Stimulated activated naive CD8-positive, alpha-beta T cell treated with anti-CD3 and anti-CD28 coated beads, Interleukin-15, Interleukin-2, amounts not matched to agents 100 ng/mL and 50 ng/mL, for 24 hours (primary cell): ENCODE measurements at regions not wholly inside any gene's neighbourhood (a gene's known extent, or its start where the extent isn't known, plus 50 kb on each side); places are given as distances from the start of the nearest gene placed in this dataset.

Experiments used
- H3K27ac Mint-ChIP-seq: one replicate; pipeline ENCODE4 v1.8.0; 2021; ENCODE audit warnings: mild to moderate bottlenecking, mixed read lengths
- H3K27me3 Mint-ChIP-seq: one replicate; pipeline ENCODE4 v1.8.0; 2021; ENCODE audit warnings: mixed read lengths
- H3K36me3 Mint-ChIP-seq: one replicate; pipeline ENCODE4 v1.8.0; 2021; ENCODE audit warnings: low read depth, mixed read lengths
- H3K4me1 Mint-ChIP-seq: one replicate; pipeline ENCODE4 v1.8.0; 2021; ENCODE audit warnings: low read depth, mixed read lengths
- H3K4me3 Mint-ChIP-seq: one replicate; pipeline ENCODE4 v1.8.0; 2021; ENCODE audit warnings: mild to moderate bottlenecking, mixed read lengths
- H3K9me3 Mint-ChIP-seq: one replicate; pipeline ENCODE4 v1.8.0; 2021; ENCODE audit warnings: mixed read lengths

DNA sequence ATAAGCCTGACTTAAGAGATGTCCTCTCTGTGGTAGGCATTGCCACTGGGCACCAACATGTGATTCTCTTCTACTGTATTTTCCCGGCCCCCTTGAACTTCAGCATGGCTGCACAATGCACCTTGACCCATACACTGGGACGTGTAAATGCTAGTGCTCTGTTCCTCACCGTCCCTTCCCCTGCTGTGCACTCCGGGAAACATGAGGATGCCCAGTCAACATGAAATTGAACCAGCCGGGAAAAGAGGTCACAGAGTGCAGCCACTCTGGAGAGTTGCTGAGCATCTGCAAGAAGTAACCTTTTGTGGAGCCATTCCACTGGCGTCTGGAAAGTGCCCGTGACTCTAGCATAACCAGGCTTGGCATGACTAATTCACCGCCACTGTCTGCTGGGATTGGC lies 646.7 kb downstream of the NPHP4 start:
- Mint-ChIP-seq H3K27me3 (no peaks in the 10 kb centered on the region), H3K27ac (no peak overlapping the region), H3K4me1 (peaks cover 6% of the 10 kb centered on the region)

DNA sequence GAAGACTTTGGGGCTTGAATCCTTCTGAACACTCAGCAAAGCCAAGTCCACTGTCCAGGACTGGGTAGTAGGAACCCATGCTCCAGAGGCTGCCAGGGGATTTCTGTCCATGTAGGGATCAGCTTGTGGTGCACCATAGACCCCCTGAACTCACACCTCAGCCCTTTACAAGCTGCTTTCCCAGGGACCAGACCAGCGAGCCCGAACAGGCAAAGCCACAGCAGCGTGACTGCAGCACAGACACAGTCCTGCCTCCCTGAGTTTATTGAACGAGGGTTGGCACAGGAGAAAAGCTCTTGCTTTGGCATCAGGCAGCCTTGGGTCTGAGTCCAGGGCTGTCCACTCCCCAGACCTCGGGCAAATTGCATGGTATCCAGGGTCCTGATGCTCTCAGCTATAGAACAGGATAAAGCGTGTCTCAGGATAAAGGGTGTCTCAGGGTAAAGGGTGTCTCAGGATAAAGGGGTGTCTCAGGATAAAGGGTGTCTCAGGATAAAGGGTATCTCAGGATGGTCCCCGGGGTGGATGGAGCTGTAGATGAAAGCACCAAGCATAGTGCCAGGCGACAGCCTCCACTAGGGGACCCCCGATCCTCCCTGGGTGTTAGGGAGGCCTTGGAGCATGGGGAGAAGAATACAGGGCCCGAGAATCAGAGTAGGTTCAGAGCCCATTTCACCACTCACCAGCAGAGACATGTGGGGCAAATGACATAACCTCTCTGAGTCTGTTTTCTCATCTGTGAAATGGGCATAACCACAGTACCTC lies 648.8 kb downstream of the NPHP4 start:
- H3K4me1 Mint-ChIP-seq = no peaks in the 10 kb centered on the region
- H3K27ac Mint-ChIP-seq = no peak overlapping the region
- no peaks in the 10 kb centered on the region for H3K27me3 Mint-ChIP-seq
- no peaks in the 10 kb centered on the region for H3K9me3 Mint-ChIP-seq
- no peaks in the 10 kb centered on the region for H3K36me3 Mint-ChIP-seq
- H3K4me3 Mint-ChIP-seq = no peak overlapping the region

More for the DNA sequence above, 646.7 kb downstream of the NPHP4 start:
- H3K36me3 Mint-ChIP-seq = no peaks in the 10 kb centered on the region
- H3K4me3 Mint-ChIP-seq = no peak overlapping the region
- H3K9me3 Mint-ChIP-seq = no peaks in the 10 kb centered on the region

DNA sequence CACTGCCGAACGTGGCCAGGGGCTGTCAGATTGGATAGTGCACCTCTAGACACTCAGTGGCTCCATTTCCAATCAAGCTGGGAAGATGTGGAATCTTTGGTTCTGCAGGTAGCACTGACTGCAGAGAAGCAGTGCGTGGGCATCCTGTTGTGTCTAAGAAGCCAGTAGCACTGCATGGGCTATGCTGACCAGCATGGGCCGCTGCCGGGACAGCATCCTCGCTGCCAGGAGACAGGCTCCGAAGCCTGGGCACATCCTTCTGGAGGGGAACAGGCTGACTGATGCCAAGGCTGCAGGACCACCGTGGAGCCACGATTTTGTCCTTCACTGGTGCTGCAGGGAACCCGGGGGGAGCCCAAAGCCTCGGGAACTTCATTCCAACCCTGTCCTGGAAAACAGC lies 649.4 kb downstream of the NPHP4 start:
- no peaks in the 10 kb centered on the region for H3K9me3 Mint-ChIP-seq
- H3K27me3 Mint-ChIP-seq = no peaks in the 10 kb centered on the region
- no peak overlapping the region for H3K27ac Mint-ChIP-seq
- no peak overlapping the region for H3K4me3 Mint-ChIP-seq
- H3K4me1 Mint-ChIP-seq = peaks cover 5% of the 10 kb centered on the region
- H3K36me3 Mint-ChIP-seq = no peaks in the 10 kb centered on the region

- H3K27me3 Mint-ChIP-seq = no peaks in the 10 kb centered on the region
- H3K4me3 Mint-ChIP-seq = no peak overlapping the region
- no peaks in the 10 kb centered on the region for H3K36me3 Mint-ChIP-seq
- peaks cover 12% of the 10 kb centered on the region for H3K4me1 Mint-ChIP-seq
- no peak overlapping the region for H3K27ac Mint-ChIP-seq
- H3K9me3 Mint-ChIP-seq = no peaks in the 10 kb centered on the region
Observed at GRCh38 chr1:5342172-5342571, 650.1 kb downstream of the NPHP4 start.

DNA sequence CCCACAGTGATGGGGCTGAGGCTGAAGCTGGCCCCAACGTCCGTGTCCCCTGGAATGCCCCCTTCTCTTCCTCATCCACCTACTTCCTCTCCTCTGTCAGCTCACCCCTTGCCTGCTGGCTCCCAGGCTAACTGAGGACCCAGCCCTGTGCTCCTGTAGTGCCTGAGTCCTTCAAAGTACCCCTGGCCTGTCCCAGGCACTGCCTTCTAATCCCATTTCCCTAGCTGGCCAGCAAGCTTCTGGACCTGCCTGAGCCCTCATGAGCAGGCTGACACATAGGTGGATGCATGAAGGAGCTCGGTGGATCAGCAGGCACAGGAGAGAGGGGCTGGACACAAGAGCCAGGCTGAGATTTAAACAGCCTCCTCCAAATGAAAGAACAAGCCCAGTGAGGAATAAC lies 650.8 kb downstream of the NPHP4 start:
- H3K27ac Mint-ChIP-seq = no peak overlapping the region

DNA sequence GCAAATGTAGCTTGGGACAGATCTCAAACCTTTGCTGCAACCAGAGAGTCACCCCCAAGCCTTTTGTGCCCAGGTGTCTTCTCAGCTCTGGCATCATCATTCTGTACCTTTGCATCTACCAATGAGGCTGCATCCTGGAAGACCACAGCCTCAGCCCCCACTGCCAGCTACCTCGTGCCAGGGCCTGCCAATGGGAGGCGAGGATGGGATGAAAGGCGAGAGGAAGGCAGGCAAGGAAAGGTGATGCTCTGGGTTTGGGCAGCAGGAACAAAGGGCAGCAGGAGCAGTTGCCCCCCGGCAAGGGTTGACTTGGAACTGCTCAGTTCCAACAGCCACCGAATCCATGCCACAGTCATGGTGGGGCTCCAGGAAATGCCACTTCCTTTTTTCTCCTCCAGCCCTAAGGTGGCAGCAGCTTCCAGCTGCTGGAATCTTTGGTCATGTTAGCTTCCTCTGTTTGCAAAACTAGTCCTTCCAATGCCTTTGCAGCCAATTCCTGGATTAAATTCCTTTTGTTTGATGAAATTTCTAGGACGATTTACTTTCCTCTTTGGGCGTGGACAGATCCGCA lies 651.6 kb downstream of the NPHP4 start:
- Mint-ChIP-seq H3K9me3 (no peaks in the 10 kb centered on the region), H3K4me3 (no peak overlapping the region), H3K4me1 (peaks cover 12% of the 10 kb centered on the region), H3K36me3 (no peaks in the 10 kb centered on the region), H3K27ac (no peak overlapping the region), H3K27me3 (no peaks in the 10 kb centered on the region)

More for the DNA sequence above, 650.8 kb downstream of the NPHP4 start:
- H3K4me1 Mint-ChIP-seq = peaks cover 12% of the 10 kb centered on the region
- H3K36me3 Mint-ChIP-seq = no peaks in the 10 kb centered on the region
- no peak overlapping the region for H3K4me3 Mint-ChIP-seq
- no peaks in the 10 kb centered on the region for H3K9me3 Mint-ChIP-seq
- H3K27me3 Mint-ChIP-seq = no peaks in the 10 kb centered on the region

DNA sequence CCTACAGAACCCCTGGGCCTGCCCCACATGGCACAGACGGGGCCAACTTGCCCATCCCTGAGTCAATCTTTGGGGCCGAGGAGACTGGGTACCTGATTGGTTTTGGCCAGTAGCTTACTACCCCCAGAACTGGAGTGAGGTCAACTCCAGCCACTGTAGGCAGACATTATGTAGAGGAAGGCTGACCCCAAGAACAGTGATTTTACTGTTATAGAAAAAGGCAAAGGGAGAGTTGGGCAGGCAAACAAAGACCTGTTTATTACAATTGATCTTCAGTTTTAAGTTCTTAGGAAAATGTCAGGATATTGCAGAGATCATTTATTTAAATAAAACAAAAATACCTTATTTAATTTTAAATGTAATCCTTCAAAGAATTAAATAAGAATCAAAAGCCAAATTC lies 653.8 kb downstream of the NPHP4 start:
- H3K27ac Mint-ChIP-seq = no peak overlapping the region
- peaks cover 7% of the 10 kb centered on the region for H3K9me3 Mint-ChIP-seq
- H3K27me3 Mint-ChIP-seq = no peaks in the 10 kb centered on the region
- H3K4me3 Mint-ChIP-seq = no peak overlapping the region
- H3K36me3 Mint-ChIP-seq = no peaks in the 10 kb centered on the region
- peaks cover 12% of the 10 kb centered on the region for H3K4me1 Mint-ChIP-seq

DNA sequence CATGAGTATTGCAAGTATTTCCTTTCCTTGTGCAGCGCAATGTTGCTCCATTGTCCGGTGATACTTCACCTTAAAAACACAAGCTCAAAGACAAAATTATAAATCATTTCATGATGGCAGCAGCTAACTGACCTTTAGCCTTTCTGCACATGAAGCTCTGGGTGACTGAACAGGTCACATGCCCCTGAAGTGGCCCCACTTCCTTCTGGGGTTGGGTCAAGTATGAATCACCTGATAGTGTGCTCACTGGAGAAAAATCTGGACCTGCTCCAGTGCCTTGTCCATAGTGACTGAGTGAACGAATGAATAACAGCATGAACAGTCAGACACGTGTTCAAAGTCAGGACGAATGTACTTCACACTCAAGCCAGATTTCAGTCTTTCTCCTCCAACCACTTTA lies 658.9 kb downstream of the NPHP4 start:
- Mint-ChIP-seq H3K27me3 (no peaks in the 10 kb centered on the region), H3K9me3 (peaks cover 18% of the 10 kb centered on the region), H3K27ac (no peak overlapping the region), H3K4me1 (peaks cover 39% of the 10 kb centered on the region), H3K4me3 (no peak overlapping the region), H3K36me3 (peaks cover 2% of the 10 kb centered on the region)

DNA sequence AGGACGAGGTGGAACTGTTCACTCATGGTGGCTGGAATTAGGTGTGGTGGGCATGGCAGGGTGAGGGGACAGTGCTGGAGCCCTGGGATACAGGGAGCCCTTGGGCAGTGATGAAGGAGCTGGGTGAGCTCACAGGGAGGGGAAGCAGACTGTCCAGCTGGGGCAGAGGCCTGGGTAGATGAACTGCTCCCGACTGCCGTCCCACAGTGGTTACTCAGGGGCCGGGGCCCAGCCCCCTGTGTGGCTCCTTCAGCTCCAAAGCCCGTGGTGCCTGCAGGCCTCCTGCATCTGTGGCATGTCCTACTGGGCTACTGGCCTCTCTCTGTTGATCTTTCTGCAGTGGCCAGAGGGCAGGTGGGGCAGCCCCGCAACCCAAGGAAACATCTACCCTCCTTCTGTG lies 661.1 kb downstream of the NPHP4 start:
- peaks cover 39% of the 10 kb centered on the region for H3K9me3 Mint-ChIP-seq
- no peak overlapping the region for H3K4me3 Mint-ChIP-seq
- H3K4me1 Mint-ChIP-seq = peaks cover 29% of the 10 kb centered on the region
- no peak overlapping the region for H3K27ac Mint-ChIP-seq
- H3K36me3 Mint-ChIP-seq = peaks cover 18% of the 10 kb centered on the region
- H3K27me3 Mint-ChIP-seq = no peaks in the 10 kb centered on the region

- no peaks in the 10 kb centered on the region for H3K27me3 Mint-ChIP-seq
- peaks cover 29% of the 10 kb centered on the region for H3K4me1 Mint-ChIP-seq
- H3K27ac Mint-ChIP-seq = peak overlapping the region; percentile 89
- H3K4me3 Mint-ChIP-seq = no peak overlapping the region
- H3K9me3 Mint-ChIP-seq = peaks cover 36% of the 10 kb centered on the region
- peaks cover 18% of the 10 kb centered on the region for H3K36me3 Mint-ChIP-seq
Observed at GRCh38 chr1:5329068-5329739, 663.0 kb downstream of the NPHP4 start.

GRCh38 chr1:5324883-5325282 lies 667.3 kb downstream of the NPHP4 start:
- no peak overlapping the region for H3K27ac Mint-ChIP-seq
- no peaks in the 10 kb centered on the region for H3K27me3 Mint-ChIP-seq
- no peak overlapping the region for H3K4me3 Mint-ChIP-seq
- peaks cover 18% of the 10 kb centered on the region for H3K36me3 Mint-ChIP-seq
- peaks cover 18% of the 10 kb centered on the region for H3K4me1 Mint-ChIP-seq
- peaks cover 42% of the 10 kb centered on the region for H3K9me3 Mint-ChIP-seq

DNA sequence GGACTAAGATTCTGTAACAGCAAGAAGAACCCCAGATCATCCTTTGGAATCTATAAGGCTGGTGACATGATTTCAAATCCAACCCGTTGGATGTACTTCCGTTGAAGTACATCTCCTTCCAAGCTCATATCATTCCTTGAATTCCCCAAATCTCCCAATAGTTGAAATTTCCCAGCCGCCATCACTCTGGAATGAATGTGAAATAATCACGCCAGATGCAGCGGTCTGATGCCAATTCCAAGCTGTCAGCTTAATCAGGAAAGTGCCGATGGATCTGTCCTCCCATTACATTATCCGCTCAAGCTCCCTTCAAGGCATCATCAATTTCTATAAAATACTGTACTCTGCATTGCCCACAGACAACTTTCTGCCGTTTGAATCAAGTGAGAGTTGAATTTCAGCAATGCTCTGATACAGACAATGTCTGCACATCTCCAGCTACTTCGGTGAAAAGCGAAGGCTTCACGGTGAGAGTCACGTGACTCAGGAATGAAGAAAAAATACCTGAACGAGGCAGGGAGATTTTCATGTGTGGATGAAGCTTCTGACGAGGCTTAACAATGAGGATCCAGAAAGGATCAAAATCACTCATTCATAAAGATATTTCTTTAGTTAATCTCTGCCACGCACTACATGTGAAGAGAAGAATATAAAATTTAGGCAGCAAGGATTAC lies 663.9 kb downstream of the AJAP1 start:
- H3K9me3 Mint-ChIP-seq = peaks cover 10% of the 10 kb centered on the region
- no peaks in the 10 kb centered on the region for H3K4me1 Mint-ChIP-seq
- no peaks in the 10 kb centered on the region for H3K27me3 Mint-ChIP-seq
- H3K4me3 Mint-ChIP-seq = no peak overlapping the region
- H3K27ac Mint-ChIP-seq = no peak overlapping the region
- H3K36me3 Mint-ChIP-seq = no peaks in the 10 kb centered on the region

DNA sequence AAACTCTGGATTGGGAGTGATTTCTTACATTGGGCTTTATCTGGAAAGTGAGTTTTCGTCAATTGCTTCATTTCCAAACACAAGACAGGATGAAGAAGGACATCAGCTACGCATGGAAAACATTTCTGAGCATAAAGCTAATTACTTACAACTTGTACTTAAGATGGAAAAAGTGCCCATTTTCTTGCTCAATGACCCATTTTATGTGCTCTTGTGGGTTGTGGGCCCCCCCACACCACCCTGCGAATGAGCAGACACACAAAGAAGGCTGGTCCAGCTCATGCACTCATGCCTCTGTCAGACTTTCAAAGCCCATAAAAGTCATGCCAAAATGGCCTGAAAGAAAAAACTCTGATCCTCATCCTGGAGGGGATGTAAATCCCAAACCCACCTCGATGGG lies 663.0 kb downstream of the AJAP1 start:
- Mint-ChIP-seq H3K9me3 (peaks cover 10% of the 10 kb centered on the region), H3K27ac (no peak overlapping the region), H3K36me3 (no peaks in the 10 kb centered on the region), H3K4me1 (no peaks in the 10 kb centered on the region), H3K4me3 (no peak overlapping the region), H3K27me3 (no peaks in the 10 kb centered on the region)

- no peaks in the 10 kb centered on the region for H3K36me3 Mint-ChIP-seq
- no peak overlapping the region for H3K4me3 Mint-ChIP-seq
- no peaks in the 10 kb centered on the region for H3K27me3 Mint-ChIP-seq
- H3K27ac Mint-ChIP-seq = no peak overlapping the region
- H3K9me3 Mint-ChIP-seq = no peaks in the 10 kb centered on the region
- no peaks in the 10 kb centered on the region for H3K4me1 Mint-ChIP-seq
Observed at GRCh38 chr1:5312862-5313261, 658.5 kb downstream of the AJAP1 start.

DNA sequence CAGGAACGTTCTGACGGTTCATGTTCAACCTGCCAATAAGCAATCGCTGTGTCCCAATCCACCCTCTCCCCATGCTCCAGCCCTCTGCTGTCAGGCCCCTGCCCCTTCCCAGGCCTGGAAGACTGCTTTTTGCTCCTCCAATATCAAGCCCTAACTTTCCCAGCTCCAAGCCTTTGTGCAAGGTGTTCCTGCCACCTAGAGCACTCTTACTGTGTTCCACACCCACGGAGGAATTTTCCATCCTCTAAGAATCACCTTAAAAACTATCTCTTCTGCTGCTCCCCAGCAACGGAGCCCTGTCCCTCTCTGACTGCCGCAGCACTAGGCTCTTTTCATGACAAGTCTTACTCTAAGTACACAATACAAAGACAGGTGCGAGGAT lies 657.9 kb downstream of the AJAP1 start:
- Mint-ChIP-seq H3K27me3 (no peaks in the 10 kb centered on the region), H3K4me1 (no peaks in the 10 kb centered on the region), H3K36me3 (no peaks in the 10 kb centered on the region), H3K9me3 (no peaks in the 10 kb centered on the region), H3K4me3 (no peak overlapping the region), H3K27ac (no peak overlapping the region)
